Fibroblast of pulmonary artery (primary cell): ENCODE measurements at regions not wholly inside any gene's neighbourhood (a gene's known extent, or its start where the extent isn't known, plus 50 kb on each side); places are given as distances from the start of the nearest gene placed in this dataset.
A peak's percentile ranks its signal among the peaks of the same experiment; 100 is the strongest.
"Not testable (repeated sequence)": the region's sequence is repeated elsewhere in the genome, so short reads cannot be mapped to it uniquely, and the experiment has no call there.

Experiments used
- DNase-seq: peaks from one replicate; pipeline ENCODE4 v3.0.0-alpha.2; 2010; ENCODE audit warnings: low read depth
- H3K4me3 ChIP-seq: replicated peaks from 2 replicates; pipeline ENCODE4 v1.5.1; 2011; ENCODE audit warnings: low read depth, mild to moderate bottlenecking, control low read depth, low read length, moderate library complexity
- TF ChIP-seq, protein P1 (sequence below): IDR thresholded peaks from 2 replicates; pipeline ENCODE4 v1.5.1; 2011; ENCODE audit warnings: mild to moderate bottlenecking, control low read depth, low read length, inconsistent platforms; ENCODE audit errors: missing control alignments

DNA sequence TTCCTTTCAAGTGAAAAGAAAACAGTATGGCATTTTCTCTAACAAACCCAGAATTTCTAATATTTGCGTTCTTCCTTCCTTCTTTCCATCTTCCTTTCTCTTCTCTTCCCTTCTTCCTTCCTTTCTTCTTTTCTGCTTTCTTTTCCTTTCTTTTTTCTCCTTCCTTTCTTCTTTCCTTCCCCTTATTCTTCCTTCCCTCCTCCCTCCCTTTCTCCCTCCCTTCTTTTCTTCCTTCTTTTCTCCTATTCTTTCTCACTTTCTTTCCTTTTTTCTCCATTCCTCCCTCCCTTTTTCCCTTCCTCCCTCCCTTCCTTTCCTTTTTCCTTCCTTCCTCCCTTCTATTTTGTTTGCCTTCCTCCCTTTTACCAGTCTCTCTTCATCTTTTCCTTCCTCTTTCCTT lies 194.8 kb downstream of the SHCBP1 start:
- H3K4me3 ChIP-seq, result no peak overlapping the region
- DNase-seq, result no peak
- TF ChIP-seq, protein P1, sequence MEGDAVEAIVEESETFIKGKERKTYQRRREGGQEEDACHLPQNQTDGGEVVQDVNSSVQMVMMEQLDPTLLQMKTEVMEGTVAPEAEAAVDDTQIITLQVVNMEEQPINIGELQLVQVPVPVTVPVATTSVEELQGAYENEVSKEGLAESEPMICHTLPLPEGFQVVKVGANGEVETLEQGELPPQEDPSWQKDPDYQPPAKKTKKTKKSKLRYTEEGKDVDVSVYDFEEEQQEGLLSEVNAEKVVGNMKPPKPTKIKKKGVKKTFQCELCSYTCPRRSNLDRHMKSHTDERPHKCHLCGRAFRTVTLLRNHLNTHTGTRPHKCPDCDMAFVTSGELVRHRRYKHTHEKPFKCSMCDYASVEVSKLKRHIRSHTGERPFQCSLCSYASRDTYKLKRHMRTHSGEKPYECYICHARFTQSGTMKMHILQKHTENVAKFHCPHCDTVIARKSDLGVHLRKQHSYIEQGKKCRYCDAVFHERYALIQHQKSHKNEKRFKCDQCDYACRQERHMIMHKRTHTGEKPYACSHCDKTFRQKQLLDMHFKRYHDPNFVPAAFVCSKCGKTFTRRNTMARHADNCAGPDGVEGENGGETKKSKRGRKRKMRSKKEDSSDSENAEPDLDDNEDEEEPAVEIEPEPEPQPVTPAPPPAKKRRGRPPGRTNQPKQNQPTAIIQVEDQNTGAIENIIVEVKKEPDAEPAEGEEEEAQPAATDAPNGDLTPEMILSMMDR, result no peak

DNA sequence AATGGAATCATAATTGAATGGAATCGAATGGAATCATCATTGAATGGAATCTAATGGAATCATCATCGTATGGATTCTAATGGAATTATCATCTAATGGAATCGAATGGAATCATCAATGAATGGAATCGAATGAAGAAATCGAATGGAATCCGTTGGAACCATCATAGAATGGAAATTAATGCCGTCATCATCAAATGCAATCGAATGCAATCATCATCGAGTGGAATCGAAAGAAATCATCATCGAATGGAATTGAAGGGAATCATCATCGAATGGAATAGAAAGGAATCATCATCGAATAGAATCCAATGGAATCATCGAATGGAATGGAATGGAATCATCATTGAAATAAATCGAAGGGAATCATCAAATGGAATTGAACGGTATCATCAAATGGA lies 217.2 kb downstream of the SHCBP1 start:
- DNase-seq, result no peak
- no peak overlapping the region for H3K4me3 ChIP-seq
- TF ChIP-seq, protein P1, result no peak

DNA sequence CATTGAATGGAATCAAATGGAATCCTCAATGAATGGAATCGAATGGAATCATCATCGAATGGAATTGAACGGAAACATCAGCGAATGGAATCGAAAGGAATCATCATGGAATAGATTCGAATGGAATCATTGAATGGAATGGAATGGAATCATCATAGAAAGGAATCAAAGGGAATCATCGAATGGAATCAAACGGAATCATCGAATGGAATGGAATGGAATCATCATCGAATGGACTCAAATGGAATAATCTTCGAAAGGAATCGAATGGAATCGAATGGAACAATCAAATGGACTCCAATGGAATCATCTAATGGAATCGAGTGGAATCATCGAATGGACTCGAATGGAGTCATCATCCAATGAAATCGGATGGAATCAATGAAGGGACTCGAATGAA lies 222.6 kb downstream of the SHCBP1 start:
- not testable (repeated sequence) for H3K4me3 ChIP-seq, DNase-seq

DNA sequence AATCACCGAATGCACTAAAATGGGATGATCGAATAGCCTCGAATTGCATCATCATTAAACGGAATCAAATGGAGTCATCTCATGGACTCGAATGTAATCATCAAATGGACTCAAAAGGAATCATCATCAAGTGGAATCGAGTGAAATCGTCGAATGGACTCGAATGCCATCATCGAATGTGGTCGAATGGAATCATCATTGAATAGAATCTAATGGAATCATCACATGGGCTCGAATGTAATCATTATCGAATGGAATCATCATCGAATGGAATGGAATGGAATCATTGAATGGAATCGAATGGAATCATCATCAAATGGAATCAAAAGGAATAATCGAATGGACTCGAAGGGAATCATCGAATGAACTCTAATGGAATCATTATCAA lies 224.3 kb downstream of the SHCBP1 start:
- not testable (repeated sequence) for H3K4me3 ChIP-seq, DNase-seq

DNA sequence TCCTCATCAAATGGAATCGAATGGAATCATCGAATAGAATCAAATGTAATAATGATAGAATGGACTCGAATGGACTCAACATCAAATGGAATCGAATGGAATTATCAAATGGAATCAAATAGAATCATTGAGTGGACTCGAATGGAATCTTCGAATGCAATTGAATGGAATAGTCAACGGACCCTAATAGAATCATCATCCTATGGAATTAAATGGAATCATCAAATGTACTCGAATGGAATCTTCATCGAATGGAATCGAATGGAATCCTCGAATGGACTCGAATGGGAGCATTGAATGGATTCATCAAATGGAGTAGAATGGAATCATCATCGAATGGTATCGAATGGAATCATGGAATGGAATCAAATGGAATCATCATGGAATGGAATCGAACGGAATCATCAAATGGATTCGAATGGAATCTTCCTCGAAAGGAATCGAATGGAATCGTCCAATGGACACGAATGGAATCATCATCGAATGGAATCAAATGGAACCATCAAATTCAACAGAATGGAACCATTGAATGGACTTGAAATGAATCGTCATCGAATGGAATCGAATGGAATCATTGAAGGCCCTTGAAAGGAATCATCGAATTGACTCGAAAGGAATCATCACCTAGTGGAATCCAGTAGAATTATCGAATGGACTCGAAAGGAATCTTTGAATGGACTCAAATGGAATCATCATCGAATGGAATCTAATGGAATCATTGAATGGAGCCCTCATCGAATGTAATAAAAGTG lies 224.9 kb downstream of the SHCBP1 start:
- H3K4me3 ChIP-seq, DNase-seq: not testable (repeated sequence)

DNA sequence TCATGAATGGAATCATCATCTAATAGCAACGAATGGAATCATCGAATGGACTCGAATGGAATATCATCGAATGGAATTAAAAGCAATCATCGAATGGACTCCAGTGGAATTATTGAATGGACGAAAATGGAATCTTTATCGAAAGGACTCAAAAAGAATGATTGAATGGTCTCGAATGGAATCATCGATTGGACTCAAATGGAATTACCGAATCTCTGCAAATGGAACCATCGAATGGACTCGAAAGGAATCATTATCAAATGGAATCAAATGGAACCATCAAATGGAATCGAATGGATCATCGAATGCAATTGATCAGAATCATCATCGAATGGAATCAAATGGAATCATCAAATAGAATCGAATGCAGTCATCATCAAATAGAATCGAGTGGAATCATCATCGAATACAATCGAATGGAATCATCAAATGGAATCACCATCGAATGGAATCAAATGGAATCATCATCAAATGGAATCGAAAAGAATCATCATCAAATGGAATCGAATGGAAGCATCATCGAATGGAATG lies 225.7 kb downstream of the SHCBP1 start:
- DNase-seq, result peak; percentile 22
- not testable (repeated sequence) for H3K4me3 ChIP-seq

DNA sequence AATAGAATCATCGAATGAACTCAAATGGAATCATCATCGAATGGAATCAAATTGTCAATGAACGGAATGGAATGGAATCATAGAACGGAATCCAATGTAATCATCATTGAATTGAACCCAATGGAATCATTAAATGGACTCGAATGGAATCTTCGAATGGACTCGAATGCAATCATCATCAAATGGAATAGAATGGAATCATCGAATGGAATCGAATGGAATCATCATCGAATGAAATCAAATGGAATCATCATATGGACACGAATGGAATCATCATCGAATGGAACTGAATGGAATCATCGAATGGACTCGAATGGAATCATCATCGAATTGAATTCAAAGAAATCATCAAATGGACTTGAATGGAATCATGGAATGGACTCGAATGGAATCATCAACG lies 226.2 kb downstream of the SHCBP1 start:
- not testable (repeated sequence) for H3K4me3 ChIP-seq, DNase-seq

DNA sequence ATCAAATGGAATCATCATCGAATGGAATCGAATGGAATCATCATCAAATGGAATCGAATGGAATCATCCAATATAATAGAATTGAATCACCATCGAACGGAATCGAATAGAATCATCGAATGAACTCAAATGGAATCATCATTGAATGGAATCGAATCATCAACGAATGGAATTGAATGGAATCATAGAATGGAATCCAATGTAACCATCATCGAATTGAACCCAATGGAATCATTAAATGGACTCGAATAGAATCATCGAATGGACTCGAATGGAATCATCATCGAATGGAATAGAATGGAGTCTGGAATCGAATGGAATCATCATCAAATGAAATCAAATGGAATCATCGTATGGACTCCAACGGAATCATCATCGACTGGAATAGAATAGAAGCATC lies 227.0 kb downstream of the SHCBP1 start:
- H3K4me3 ChIP-seq, DNase-seq: not testable (repeated sequence)

DNA sequence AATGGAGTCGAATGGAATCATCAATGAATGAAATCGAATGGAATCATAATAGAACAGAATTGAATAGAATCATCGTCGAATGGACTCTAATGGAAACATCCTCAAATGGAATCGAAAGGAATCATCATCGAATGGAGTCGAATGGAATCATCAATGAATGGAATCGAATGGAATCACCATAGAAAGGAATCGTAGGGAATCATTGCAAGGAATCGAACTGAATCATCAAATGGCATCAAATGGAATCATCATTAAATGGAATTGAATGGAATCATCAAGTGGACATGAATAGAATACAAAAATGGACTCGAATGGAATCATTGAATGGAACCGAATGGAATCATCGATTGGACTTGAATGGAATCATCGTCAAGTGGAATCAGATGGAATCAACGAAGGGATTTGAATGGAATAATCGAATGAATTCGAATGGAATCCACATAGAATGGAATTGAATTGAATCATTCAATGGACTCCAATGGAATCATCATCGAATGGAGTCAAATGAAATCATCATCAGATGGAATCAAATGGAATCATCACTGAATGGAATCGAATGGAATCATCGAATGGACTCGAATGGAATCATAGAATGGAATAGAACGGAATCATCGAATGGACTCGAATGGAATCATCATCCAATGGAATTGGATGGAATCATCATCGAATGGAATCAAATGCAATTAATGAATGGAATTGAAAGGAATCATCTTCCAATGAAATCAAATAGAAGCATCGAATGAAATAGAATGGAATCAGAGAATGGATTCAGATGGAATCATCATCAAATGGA lies 228.1 kb downstream of the SHCBP1 start:
- peak; percentile 41 for DNase-seq

DNA sequence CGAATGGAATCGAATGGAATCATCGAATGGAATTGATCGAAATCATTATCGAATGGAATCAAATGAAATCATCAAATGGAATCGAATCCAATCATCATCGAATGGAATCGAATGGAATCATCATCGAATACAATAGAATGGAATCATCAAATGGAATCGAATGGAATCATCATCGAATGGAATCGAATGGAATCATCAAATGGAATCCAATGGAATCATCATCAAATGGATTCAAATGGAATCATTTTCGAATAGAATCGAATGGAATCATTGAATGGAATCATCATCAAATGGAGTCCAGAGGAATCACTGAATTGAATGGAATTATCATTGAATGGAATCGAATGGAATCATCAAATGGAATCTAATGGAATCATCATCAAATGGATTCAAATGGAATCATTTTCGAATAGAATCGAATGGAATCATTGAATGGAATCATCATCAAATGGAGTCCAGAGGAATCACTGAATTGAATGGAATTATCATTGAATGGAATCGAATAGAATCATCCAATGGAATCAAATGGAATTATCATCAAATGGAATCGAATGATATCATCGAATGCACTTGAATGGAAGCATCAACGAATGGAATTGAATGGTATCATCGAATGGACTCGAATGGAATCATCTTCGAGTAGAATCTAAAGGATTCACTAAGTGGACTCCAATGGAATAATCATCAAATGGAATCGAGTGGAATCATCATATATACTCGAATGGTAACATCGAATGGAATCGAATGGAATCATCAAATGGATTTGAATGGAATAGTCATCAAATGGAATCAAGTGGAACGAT lies 230.3 kb downstream of the SHCBP1 start:
- H3K4me3 ChIP-seq, DNase-seq: not testable (repeated sequence)

More for the DNA sequence above, 228.1 kb downstream of the SHCBP1 start:
- not testable (repeated sequence) for H3K4me3 ChIP-seq

DNA sequence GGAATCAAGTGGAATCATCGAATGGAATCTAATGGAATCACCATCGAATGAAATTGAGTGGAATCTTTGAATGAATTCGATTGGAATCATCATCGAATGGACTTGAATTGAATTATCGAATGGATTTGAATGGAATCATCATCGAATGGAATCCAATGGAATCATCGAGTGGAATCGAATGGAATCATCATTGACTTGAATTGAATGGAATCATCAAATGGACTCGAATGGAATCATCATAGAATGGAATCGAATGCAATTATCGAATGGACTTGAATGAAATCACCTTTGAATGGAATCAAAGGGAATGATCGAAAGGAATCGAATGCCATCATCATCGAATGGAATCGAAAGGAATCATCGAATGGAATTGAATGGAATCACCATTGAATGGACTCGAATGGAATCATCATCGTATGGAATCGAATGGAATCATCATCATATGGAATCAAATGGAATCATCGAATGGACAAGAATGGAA lies 231.6 kb downstream of the SHCBP1 start:
- not testable (repeated sequence) for H3K4me3 ChIP-seq
- peak; percentile 89 for DNase-seq

DNA sequence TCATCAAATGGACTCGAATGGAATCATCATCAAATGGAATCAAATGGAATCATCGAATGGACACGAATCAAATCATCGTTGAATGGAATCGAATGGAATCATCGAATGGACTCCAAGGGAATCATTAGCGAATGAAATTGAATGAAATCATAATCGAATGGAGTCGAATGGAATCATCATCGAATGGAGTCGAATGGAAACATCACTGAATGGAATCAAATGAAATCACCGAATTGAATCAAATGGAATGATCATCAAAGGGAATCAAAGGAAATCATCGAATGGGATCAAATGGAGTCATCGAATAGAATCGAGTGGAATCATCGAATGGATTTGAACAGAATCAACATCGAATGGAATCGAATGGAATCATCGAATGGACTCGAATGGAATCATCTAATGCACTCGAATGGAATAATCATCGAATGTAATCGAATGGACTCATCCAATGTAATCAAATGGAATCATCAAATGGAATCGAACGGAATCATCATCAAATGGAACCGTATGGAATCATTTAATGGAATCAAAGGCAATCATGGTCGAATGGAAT lies 232.2 kb downstream of the SHCBP1 start:
- DNase-seq, H3K4me3 ChIP-seq: not testable (repeated sequence)

DNA sequence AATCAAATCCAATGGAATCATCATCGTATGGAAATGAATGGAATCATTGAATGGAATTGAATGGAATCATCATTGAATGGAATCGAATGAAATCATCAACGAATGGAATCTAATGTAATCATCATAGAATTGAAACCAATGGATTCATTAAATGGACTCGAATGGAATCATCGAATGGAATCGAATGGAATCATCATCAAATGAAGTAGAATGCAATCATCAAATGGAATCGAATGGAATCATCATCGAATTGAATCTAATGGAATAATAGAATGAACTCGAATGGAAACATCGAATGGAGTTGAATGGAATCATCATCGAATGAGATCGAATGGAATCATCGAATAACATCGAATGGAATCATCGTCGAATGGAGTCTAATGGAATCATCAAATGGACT lies 232.8 kb downstream of the SHCBP1 start:
- H3K4me3 ChIP-seq, DNase-seq: not testable (repeated sequence)

DNA sequence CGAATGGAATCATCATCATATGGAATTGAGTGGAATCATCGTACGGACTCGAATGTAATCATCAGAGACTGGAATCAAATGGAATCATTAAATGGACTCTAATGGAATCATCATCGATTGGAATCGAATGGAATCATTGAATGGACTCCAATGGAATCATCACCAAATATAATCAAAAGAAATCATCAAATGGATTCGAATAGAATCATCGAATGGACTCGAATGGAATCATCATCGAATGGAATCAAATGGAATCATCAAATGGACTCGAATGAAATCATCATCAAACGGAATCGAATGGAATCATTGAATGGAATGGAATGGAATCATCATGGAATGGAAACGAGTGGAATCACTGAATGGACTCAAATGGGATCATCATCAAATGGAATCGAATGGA lies 233.5 kb downstream of the SHCBP1 start:
- not testable (repeated sequence) for DNase-seq, H3K4me3 ChIP-seq

DNA sequence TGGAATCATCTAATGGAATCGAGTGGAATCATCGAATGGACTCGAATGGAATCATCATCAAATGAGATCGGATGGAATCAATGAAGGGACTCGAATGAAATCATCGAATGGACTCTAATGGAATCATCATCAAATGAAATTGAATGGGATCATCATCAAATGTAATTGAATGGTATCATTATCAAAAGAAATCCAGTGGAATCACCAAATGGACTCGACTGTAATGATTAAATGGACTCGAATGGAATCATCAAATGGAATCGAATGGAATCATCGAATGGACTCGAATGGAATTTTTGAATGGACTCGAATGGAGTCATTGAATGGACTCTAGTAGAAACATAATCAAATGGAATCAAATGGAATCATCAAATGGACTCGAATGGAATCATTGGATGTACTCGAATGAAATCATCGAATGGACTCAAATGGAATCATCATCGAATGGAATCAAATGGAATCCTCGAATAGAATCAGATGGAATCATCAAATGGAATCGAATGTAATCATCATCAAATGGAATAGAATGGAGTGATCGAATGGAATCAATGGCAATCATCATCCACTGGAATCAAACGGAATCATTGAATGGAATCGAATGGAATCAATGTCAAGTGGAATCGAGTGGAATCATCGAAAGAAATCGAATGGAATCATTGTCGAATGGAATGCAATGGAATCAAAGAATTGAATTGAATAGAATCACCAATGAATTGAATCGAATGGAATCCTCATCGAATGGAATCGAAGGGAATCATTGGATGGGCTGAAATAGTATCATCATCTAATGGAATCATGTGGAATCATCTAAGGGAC lies 234.2 kb downstream of the SHCBP1 start:
- not testable (repeated sequence) for H3K4me3 ChIP-seq, DNase-seq
